Kidney (tissue), 13 donors: ENCODE measurements at regions not wholly inside any gene's neighbourhood (a gene's known extent, or its start where the extent isn't known, plus 50 kb on each side); places are given as distances from the start of the nearest gene placed in this dataset.

Experiments
- DNase-seq, 5 donors: peaks; one replicate each; pipeline ENCODE4 v3.0.0-alpha.2; 2013 to 2020
- FAIRE-seq: peaks from 2 replicates; lab custom pipeline; 2012; peaks lifted over from hg19 to GRCh38; lab: Jason Lieb, UNC
- H3K27ac ChIP-seq, 2 donors: one replicate each; pipeline ENCODE4 v1.7.0; 2013; ENCODE audit warnings: low read depth in 2 of 2, low read length in 2 of 2, inconsistent platforms in 1 of 2
- H3K27me3 ChIP-seq: one replicate; pipeline ENCODE4 v1.7.1; 2013; ENCODE audit warnings: low read length, inconsistent platforms; ENCODE audit not compliant: control insufficient read depth, insufficient read depth
- H3K36me3 ChIP-seq, 3 donors: one replicate each; pipeline versions ENCODE4 v1.7.0 to v1.7.1; 2013; ENCODE audit warnings: low read length in 3 of 3, control low read depth in 1 of 3, inconsistent platforms in 1 of 3; ENCODE audit not compliant: insufficient read depth in 3 of 3, control insufficient read depth in 2 of 3
- H3K4me1 ChIP-seq, 3 donors: one replicate each; pipeline versions ENCODE4 v1.7.0 to v1.7.1; 2013; ENCODE audit warnings: low read length in 3 of 3, inconsistent platforms in 1 of 3, low read depth in 1 of 3; ENCODE audit not compliant: control insufficient read depth in 2 of 3, insufficient read depth in 2 of 3
- H3K4me3 ChIP-seq, 3 donors: one replicate each; pipeline versions ENCODE4 v1.7.0 to v1.8.1; 2013; ENCODE audit warnings: low read length in 3 of 3, control low read depth in 1 of 3, inconsistent platforms in 1 of 3
- H3K9ac ChIP-seq, 3 donors: one replicate each; pipeline versions ENCODE4 v1.7.0 to v1.7.1; 2013; ENCODE audit warnings: low read length in 3 of 3, control low read depth in 1 of 3, inconsistent platforms in 1 of 3
- H3K9me3 ChIP-seq, 3 donors: one replicate each; pipeline versions ENCODE4 v1.7.0 to v1.7.1; 2013; ENCODE audit warnings: low read length in 3 of 3, control low read depth in 1 of 3, inconsistent platforms in 1 of 3; ENCODE audit not compliant: control insufficient read depth in 2 of 3, insufficient read depth in 1 of 3
- intact Hi-C: fragments of 100-400 bp; cut with DNase I; formaldehyde crosslinking; loops from one replicate; pipeline ENCODE4 v1.11.1; 2022
- TF ChIP-seq, protein P1 (sequence below): IDR thresholded peaks from 3 replicates; pipeline ENCODE4 v1.5.1; 2012; ENCODE audit warnings: mild to moderate bottlenecking, moderate library complexity, borderline replicate concordance; ENCODE audit not compliant: insufficient read depth; ENCODE audit errors: extremely low read depth
- donor health status: control.
- donor health status: control.
- donor health status: control.
- donor health status: control.
- donor health status: control.
- donor health status: DM: yes; HTN: yes; CAD: no.
- donor health status: Normal renal cell carcinoma (clear cell type).

GRCh38 chr13:103618151-103618550, 551.9 kb upstream of the SLC10A2 start:
- Histone ChIP-seq H3K9me3 (no peaks in the 10 kb centered on the region), H3K4me1 (no peaks in the 10 kb centered on the region), H3K27ac (no peak overlapping the region), H3K4me3 (no peak overlapping the region), H3K27me3 (no peaks in the 10 kb centered on the region), H3K36me3 (no peaks in the 10 kb centered on the region), H3K9ac (no peak overlapping the region)
- DNase-seq, result peak in 2 of 5 donors; percentile 1 to 5
- FAIRE-seq, result no peak
- TF ChIP-seq, protein P1, sequence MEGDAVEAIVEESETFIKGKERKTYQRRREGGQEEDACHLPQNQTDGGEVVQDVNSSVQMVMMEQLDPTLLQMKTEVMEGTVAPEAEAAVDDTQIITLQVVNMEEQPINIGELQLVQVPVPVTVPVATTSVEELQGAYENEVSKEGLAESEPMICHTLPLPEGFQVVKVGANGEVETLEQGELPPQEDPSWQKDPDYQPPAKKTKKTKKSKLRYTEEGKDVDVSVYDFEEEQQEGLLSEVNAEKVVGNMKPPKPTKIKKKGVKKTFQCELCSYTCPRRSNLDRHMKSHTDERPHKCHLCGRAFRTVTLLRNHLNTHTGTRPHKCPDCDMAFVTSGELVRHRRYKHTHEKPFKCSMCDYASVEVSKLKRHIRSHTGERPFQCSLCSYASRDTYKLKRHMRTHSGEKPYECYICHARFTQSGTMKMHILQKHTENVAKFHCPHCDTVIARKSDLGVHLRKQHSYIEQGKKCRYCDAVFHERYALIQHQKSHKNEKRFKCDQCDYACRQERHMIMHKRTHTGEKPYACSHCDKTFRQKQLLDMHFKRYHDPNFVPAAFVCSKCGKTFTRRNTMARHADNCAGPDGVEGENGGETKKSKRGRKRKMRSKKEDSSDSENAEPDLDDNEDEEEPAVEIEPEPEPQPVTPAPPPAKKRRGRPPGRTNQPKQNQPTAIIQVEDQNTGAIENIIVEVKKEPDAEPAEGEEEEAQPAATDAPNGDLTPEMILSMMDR, result no peak
- intact Hi-C loops, result no loop called here

DNA sequence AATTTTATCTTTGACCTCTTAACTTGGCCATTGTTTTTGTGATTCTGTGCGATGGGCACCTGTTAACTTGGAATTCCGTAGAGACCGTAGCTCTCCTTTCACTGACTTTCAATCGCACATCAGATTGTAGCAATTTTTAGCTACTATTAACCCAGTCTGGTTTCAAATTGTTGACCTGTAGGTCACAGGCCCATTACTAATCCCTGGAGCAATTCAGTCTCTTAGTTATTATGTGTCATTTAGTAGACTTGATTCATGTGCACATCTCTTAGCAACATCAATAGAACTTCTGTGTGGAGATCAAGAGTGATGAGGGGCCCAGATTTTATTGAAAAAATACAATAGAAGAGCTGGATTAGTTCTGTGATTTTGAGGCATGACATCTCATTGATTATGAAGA, 549.6 kb upstream of the SLC10A2 start:
- Histone ChIP-seq H3K9me3 (no peaks in the 10 kb centered on the region), H3K27me3 (no peaks in the 10 kb centered on the region), H3K36me3 (no peaks in the 10 kb centered on the region), H3K9ac (no peak overlapping the region), H3K4me1 (no peaks in the 10 kb centered on the region), H3K4me3 (no peak overlapping the region), H3K27ac (no peak overlapping the region)
- DNase-seq (no peak), FAIRE-seq (no peak)
- intact Hi-C loops, result no loop called here
- TF ChIP-seq, protein P1, result no peak

DNA sequence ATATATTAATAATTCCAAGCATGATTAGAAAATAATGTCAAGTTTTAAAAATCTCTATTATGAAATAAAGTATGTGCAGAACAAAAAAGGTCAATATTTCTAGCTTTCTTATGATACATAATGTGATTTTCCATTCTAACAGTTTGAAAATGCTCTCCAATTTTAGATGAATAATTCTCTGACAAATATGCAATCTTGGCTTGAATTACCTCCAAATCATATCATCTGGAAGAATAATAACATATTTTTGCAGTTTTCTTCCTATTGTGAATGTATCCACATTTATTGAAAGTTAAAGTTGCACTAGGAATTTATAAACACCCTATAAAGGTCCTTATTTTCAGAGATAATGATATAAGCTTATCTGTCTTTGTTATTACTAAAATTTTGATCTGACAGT, 548.5 kb upstream of the SLC10A2 start:
- FAIRE-seq, result no peak
- Histone ChIP-seq H3K36me3 (no peaks in the 10 kb centered on the region), H3K9ac (no peak overlapping the region), H3K4me1 (no peaks in the 10 kb centered on the region), H3K4me3 (no peak overlapping the region), H3K9me3 (no peaks in the 10 kb centered on the region), H3K27ac (no peak overlapping the region), H3K27me3 (no peaks in the 10 kb centered on the region)
- DNase-seq, result no peak
- intact Hi-C loops, result no loop called here
- TF ChIP-seq, protein P1, result no peak

GRCh38 chr13:103607995-103608394, 541.8 kb upstream of the SLC10A2 start:
- H3K27me3 ChIP-seq, result no peaks in the 10 kb centered on the region
- DNase-seq (no peak), FAIRE-seq (no peak)
- H3K27ac ChIP-seq, result no peak overlapping the region
- H3K9me3 ChIP-seq, result no peaks in the 10 kb centered on the region
- H3K4me3 ChIP-seq, result no peak overlapping the region
- no peaks in the 10 kb centered on the region for H3K36me3 ChIP-seq
- intact Hi-C loops, result no loop called here
- H3K9ac ChIP-seq, result no peak overlapping the region
- TF ChIP-seq, protein P1, result no peak
- H3K4me1 ChIP-seq, result no peaks in the 10 kb centered on the region
